Ecto neural progenitor cell (in vitro differentiated cells): ENCODE measurements at regions not wholly inside any gene's neighbourhood (a gene's known extent, or its start where the extent isn't known, plus 50 kb on each side); places are given as distances from the start of the nearest gene placed in this dataset.
"Not testable (repeated sequence)": the region's sequence is repeated elsewhere in the genome, so short reads cannot be mapped to it uniquely, and the experiment has no call there.

ENCODE experiments used
- DNase-seq: peaks from one replicate; pipeline ENCODE4 v3.0.0-alpha.2; 2018; ENCODE audit warnings: low spot score

DNA sequence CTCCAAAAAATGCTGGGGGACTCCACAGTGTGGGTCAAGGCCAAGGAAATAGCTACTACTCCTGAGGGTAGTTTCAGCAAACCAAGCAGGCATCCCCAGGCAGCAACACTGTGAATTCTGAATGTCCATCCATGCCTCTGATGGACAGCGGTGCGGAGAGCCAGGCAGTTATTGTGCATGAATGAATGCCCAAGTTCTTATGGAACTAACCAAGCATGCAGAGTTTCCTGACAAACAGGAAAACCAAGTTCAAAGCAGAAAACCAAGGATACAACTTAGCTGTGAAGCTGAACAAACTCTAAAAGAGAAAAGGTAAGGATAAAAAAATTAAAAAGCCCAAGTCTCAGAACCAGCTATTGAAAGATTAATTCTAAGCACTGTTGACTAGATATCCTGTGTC, 642.6 kb upstream of the HS3ST1 start:
- DNase-seq: no peak

DNA sequence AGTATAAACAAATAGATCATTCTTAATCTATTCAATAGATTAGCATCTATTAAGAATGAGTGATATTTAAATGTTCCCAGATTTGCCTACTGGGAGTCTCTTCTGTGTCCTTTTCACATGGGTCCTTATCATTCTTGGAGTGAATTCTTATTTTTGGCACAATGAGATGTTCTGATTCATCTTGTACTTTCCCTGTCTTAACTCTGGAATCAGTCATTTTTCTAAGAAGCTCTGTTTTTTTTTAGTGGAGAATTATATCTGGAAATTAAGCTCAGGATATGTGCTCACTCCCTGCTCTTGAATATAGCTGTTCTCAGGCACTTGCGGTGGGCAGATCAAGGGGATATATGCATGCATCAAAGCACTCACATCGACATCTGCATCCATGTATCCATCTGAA, 625.3 kb upstream of the HS3ST1 start:
- no peak for DNase-seq

DNA sequence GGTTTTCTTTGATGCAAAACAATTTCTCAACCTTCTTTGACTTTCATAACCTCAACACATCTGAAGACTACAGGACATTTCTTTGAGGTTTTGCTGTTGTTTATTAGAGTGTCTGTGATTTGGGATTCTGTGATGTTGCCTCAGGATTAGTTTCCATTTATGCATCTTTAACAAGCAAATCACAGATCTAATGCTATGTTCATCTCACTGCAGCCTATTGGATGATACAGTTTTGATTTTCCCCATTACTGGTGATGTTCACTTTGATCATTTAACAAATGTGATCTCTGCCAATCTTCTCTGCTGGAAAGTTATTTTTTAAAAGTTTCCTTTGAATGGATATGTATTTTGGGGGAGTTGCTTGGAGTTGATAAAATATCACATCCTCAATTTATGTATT, 624.9 kb upstream of the HS3ST1 start:
- DNase-seq: no peak

DNA sequence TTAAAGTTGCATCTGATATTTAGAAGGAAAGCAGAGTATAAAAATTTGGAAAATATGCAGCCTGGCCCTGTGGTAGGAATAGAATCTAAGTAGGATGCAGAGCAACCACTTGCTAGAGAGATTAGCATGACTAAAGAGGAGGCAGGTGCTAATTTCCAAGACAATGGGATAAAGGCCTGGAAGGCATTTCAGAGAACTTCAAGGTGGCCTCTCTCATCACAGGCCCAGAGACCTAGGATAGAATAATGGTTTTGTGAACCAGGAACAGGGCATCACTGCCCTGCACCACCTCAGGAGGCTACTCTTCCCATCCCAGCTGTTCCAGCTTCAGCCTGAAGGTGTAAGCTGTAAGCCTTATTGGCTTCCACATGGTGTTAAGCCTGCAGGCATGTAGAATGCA, 621.7 kb upstream of the HS3ST1 start:
- DNase-seq: no peak

DNA sequence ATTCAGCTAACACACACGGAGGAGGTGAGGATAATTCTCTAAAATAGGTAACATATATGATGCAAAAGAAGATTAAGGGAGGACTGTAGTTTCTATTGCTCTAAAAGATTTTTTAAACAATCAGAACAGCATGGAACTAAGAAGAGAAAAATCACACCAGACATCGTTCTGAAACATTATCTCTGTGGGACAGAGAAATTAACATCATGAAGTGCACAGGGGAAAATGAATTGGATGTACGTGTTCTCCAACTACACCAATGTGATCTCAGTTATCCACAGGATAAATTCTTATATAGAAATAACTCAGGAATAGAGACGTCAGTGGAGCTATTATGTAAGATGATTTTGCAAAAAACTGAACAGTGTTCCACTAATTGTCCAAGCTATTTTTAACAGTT, 614.1 kb upstream of the HS3ST1 start:
- DNase-seq: no peak

DNA sequence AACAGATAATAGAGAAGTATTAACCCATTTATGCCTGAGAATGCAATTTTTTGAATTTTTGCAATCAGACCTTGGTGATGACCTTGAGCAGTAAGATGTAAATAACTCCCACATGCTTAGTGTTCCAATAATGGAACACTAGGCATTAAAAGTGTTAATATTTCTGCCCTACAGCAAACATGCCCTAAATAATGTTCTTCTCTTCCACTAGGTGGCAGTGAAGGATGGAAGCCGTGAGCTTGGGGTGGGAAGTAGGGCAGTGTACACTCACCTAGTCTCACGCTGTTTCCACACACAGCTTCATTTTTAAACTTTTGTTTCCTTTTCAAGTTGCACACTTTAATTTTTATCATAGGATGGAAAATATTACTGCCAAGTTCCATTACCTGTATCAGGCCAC, 613.1 kb upstream of the HS3ST1 start:
- no peak for DNase-seq

DNA sequence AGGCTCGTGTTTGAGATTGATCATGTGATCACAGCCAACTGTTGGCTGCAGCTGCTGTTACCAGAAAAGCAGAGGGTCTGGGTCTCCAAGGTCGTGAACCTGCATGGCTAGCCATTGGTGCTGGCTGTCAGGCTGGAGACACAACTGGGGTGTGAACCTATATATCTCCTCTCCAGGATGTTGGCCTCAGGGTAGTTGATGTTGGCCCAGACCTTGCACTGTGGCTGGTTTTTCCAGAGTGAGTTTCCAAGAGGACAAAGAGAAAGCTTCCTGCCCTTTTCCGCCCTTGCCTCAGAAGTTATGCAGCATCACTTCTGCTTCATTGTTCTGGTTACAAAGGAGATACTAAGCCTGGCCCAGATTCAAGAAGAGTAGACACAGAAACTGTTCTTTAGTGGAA, 607.8 kb upstream of the HS3ST1 start:
- no peak for DNase-seq

DNA sequence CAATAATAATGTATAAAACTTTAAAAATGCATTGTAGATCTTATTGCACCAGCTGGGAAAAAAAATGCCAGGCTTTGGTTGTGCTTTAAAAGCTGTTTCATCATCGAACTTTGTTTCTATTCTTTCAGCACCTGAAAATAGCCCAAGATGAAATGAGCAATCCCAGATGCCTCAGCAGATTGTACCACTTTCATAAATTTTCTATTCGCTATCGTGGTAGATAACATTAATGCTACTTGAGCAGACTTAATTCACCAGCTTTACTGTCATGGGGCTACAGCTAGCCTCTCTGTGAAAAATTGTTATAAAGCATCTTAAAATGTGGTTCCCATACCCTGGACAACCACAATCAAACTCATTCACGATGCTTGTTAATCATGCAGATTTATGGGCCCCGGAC, 599.6 kb upstream of the HS3ST1 start:
- DNase-seq: no peak

DNA sequence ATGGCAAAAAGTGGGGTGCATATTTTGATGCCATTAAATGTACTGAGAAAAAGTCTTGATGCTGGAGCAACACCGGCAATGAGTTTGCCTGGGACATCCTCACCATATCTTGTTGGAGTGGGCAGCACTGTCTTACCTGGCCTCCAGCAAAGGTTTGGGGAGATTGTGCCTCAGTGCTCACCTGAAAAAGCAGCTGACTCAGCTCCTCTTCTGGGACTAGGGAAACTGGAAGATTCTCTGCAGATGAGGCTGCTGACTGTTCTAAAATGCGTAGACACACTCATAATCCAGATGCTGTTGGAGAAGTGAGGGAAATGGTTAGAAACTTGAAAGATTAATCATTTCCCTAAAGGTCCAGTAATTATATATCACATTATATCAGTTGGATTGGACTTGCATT, 593.7 kb upstream of the HS3ST1 start:
- DNase-seq: no peak

DNA sequence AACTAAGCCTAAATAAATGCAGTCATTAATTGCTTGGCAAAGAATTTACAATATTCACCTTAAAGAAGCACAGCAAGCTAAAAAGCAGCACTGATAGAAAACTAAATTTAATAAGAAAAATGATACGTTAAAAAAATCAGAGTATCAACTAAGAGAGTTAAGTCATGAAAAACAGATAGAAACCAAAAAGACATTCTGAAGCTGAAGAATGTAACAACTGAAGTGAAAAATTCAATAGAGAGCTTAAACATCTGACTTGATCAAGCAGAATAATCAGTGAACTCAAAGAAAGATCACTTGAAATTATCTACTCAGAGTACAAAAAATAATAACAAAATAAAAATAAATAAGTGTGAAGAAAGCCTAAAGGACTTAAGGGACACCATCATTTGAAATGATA, 588.0 kb upstream of the HS3ST1 start:
- no peak for DNase-seq

DNA sequence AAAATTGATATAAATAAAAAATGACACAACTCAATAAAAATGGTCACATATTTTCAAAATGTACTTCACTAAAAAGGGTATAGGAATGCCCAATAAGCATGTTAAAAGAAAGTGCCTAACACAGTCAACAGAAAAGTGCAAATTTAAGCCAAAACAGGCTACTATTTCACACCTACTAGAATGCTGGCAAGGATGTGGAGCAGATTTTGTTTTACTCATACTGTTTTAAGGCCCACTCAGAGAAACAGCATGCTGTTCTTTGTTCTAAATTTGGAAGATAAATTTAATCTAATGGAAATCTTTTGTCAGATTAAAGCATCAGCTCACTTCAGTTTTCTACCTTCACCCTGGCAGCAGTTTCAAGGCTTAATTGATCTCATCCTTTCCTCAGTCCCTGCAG, 576.8 kb upstream of the HS3ST1 start:
- DNase-seq: no peak

DNA sequence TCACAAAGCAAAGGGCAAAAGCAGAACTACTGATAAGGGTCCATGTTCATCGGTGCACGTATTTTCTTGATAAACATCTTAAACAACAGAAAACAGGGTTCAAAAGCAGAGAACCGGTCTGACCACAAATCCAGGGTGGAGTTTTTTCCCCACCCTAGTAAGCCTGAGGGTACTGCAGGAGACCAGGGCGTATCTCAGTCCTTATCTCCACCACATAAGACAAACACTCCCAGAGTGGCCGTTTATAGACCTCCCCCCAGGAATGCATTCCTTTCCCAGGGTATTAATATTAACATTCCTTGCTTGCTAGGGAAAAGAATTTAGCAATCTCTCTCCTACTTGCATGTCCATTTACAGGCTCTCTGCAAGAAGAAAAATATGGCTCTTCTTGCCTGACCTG, 567.9 kb upstream of the HS3ST1 start:
- DNase-seq: not testable (repeated sequence)

DNA sequence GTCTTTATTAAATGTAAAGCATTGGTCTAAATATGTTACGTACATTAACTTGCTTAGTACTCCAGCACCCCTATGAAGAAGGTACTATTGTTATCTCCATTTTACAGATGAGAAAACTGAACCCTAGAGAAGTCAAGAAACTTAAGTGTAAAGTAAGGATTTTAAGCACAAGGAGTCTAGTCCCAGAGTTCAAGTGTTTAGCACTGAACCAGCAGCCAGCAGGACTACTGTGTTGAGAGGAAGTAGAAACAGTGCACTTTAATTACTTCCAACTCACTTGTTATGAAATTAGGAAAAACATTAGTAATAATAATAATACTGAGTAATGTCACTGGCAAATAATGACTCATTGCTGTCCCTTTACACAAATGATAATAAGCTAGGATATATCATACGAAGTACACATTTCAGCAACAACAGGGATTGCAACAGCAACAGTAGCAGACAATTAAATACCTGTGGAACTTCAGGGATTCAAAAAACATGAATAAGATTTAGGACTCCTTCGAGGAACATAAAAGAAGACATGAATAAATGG, 548.1 kb upstream of the HS3ST1 start:
- no peak for DNase-seq

DNA sequence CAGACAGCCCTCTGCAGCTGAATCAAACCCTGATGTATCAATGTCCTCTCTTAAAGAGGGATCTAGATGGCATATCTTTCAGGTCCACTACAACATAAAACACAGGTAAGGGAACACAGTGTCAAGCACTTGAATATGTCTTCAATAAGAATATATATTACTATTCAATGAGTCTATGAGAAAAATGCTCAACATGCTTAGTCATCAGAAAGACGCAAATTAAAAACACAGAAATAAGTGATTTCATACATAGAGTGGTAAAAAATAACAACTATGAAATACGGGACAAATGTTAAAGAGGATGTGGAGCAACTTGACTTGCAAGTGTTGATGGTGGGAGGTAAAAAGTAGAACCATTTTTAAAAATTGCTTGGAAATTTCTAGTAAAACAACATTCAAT, 544.6 kb upstream of the HS3ST1 start:
- DNase-seq: no peak

DNA sequence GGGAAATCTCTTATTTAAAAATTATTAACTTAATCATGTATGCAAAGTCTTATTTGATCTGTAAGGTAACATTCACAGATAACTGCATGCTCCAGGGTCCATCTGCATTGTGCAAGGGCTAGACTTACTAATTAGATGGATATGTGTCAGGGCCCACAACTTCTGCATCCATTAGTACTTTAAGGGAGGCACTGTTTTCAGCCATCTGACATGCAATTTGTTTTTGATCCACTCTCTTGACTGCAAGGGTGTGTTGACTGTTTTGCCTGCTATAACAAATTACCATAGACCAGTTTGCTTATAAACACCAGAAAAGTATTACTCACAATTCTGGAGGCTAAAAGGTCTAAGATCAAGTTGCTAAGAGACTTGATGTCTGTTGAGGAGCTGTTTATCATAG, 542.1 kb upstream of the HS3ST1 start:
- DNase-seq: no peak

DNA sequence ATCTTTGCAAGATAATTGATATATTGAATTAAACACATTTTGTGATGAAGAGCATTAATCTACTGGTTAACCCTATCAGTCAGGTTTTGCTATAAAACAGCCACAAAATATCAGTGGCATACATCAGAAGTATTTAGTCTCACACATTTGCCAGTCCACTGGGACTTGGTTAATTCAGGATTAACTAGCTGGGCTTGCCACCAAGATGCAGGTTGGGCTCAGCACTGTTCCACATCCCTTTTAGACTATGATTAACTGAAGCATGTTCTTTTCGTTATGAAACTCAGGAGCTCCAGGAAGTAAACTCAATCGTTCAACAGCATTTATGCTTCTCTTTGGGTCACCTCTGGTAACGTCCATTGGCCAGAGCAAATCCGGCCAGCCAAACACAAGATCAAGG, 538.1 kb upstream of the HS3ST1 start:
- no peak for DNase-seq

DNA sequence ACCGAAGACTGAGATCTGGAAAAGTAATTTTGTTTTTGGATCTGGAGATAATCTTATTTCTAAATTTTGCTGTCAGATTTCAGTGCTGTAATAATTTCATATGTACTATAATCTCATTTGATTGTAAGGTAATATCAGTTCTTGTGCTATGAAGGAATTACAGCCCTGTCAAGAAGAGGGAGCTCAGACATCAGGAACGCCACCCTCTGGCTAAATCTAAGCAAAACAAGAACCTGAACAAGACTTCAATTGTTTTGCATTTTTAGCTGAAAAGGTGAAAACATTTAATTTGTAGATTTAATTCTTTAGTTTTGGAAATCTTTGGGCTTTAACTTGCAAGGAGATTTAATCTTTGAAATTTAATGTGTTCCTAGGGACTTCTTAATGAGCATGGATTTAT, 525.4 kb upstream of the HS3ST1 start:
- DNase-seq: no peak

DNA sequence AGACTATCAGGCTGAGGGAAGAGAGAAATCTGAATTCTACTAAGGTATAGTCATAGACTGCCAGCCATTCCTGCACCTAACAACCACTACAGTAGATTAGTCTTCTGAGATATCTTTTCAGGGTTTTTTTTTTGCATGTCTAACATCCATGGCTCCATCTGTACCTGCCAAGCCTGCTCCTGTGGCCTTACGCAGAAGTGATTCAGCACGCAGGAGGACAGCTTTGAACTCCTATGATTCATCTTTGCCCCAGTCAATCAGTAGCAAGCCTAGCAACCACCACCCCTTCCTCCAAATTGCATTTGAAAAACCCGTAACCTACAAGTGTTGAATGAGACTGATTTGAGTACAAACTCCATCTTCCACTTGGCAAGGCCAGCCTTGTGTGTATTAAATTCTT, 520.7 kb upstream of the HS3ST1 start:
- DNase-seq: no peak

DNA sequence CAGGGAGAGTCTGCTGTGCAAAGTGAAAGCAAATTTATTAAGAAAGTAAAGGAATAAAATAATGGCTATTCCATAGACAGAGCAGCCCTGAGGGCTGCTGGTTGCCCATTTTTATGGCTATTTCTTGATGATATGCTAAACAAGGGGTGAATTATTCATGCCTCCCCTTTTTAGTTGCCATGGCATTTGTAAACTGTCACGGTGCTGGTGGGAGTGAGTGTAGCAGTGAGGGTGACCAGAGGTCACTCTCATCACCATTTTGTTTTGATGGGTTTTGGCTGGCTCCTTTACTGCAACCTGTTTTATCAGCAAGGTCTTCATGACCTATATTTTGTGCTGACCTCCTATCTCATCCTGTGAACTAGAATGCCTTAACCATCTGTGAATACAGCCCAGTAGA, 518.9 kb upstream of the HS3ST1 start:
- DNase-seq: not testable (repeated sequence)

DNA sequence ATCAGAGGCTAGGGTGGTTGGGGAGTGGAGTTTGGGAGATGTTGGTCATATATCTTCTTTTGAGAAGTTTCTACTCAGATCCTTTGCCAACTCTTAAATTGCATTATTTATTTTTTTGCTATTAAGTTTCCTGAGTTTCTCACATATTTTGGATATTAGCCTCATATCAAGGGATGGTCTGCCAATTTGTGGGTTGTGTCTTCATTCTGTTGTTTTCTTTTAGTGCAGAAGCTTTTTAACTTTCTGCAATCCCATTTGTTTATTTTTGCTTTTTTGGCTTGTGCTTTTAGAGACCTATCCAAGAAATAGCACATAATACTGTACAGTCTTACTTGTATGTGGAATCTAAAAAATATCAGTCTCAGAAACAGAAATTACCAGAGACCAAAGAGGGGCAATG, 509.2 kb upstream of the HS3ST1 start:
- no peak for DNase-seq

DNA sequence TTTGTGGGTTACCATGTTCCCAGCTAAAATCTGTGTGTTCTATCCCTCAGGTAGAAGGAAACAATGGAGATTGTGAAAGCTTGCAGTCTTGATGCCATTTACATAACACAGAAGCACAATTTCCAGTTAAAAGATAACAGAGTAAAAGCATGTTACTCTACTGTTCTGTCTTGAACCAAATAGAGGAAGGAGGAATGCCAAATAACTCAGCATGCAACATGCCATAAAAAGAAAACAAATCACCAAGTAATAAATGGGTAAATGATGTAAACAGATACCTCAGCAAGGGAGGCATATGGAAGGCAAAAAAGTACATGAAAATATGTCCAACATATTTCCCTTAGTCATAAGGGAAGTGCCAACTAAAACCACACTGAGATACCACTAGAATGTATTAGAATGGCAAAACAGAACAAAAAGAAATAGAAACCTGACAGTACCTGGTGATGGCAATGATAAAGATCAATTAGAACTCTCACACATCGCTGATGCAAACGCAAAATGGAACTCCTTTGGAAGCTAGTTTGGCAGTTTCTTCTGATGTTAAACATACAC, 502.6 kb upstream of the HS3ST1 start:
- DNase-seq: no peak

DNA sequence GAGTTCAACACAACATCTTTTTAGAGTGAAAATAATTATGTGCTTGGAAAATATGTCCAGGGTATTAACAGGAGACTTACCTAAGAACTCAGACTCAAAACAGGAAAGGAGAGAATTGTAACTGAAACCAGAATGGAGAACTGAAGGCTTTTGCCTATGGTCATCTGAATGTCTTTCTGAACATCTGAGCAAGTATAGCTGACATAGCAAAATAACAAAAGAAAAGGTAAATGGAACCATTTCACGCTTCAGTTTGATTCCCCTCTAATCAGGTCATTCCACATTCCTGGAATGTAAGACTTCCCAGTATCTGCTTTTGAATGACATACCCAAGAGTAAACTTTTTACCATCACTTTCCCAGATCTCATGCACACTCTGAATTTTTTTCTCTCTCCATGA, 500.4 kb upstream of the HS3ST1 start:
- DNase-seq: no peak

DNA sequence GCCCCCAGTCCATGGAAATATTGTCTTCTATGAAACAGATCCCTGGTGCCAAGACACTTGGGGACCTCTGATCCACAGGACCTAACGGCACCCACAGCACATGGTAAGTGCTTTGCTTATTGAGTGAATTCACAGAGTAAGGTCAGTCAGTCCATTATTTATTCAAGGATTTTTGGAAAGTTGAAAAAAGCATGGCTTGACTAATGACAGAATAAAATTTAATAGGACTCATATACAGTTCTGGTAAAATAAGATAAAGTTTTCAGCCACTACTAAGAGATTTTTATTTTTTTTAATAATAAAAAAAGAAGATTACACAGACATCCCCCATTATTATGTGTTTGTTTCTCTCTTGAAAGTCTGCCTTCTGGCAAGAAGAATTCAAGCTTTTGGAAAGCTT, 490.6 kb upstream of the HS3ST1 start:
- DNase-seq: no peak

DNA sequence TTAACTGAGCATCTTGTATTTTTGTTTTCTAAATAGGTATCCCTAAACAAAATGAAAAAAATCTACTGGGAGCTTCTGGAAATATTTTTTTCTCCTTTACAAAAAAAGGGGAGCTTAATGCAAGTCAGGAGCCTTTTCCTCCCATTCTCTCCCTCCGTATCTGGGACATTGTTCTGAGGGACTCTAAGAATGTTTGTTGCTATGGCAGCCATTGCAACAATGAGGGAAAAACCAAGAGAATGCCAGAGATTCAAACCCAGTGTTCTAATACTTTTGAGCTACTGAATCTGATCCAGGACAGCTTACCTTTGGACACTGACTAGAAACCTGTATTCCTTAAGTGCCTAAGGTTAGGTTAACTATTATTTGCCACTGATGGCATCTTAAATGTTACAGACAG, 485.7 kb upstream of the HS3ST1 start:
- DNase-seq: no peak

DNA sequence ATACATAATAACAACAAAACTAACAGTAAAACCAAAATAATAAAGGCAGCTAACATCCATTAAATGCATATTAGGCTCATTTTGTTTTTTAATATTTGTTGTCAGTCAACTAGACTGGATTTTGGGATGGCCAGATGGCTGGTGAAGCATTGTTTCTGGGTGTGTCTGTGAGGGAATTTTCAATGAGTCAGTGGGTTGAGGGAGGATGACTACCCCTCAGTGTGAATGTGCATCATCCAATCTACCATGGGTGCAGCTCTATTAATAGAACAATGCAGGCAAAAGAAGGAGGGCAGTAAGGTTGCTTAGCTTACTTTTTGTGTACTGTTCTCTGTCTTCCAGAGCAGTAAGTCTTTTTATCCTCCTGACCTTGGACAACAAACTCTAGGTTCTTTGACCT, 484.2 kb upstream of the HS3ST1 start:
- DNase-seq: no peak
